K562 (cell line): ENCODE measurements at regions not wholly inside any gene's neighbourhood (a gene's known extent, or its start where the extent isn't known, plus 50 kb on each side); places are given as distances from the start of the nearest gene placed in this dataset.

Source experiments
- ATAC-seq: fragments of 200-7000 bp; cut with Tn5 transposase; 3 replicates; pipeline ENCODE4 v1.9.1; 2020; ENCODE audit warnings: moderate library complexity
- BruUV-seq: library from RNA; stranded (reverse); fragments of 400-500 nt; replicated peaks from 2 replicates; lab custom pipeline; 2021; lab: Mats Ljungman, UMichigan
- CTCF ChIA-PET: fragments of 300-600 bp; formaldehyde crosslinking; extraction: SDS; loops from one replicate; lab custom pipeline; 2021; ENCODE audit warnings: low intra/inter-chr PET ratio; lab: Yijun Ruan, JAX
- POLR2A ChIA-PET: fragments of 300-600, 350-650 bp; sonication (Branson Sonifier 250); formaldehyde crosslinking; extraction: SDS; loops from one replicate; lab custom pipeline; 2021; ENCODE audit warnings: antibody characterized with exemption, inconsistent platforms; lab: Yijun Ruan, JAX
- DNase-seq, 4 experiments: peaks; one replicate each; pipeline versions ENCODE4 v3.0.0 to v3.0.0-alpha.2; 2011 to 2018; ENCODE audit warnings: low spot score in 3 of 4, mixed read lengths in 3 of 4; ENCODE audit errors: extremely low read depth in 1 of 4
- FAIRE-seq: peaks from 2 replicates; lab custom pipeline; 2011; peaks lifted over from hg19 to GRCh38; lab: Jason Lieb, UNC
- H2AFZ ChIP-seq: 2 replicates; pipeline ENCODE4 v1.6.0; 2011; ENCODE audit warnings: low read depth, low read length, control low read depth, inconsistent platforms
- H3K27ac ChIP-seq: fragments of 200-600 bp; 3 replicates; pipeline ENCODE4 v1.8.0; 2011; ENCODE audit warnings: low read depth, mild to moderate bottlenecking, control low read depth, inconsistent platforms, low read length, moderate library complexity, mixed read lengths; ENCODE audit errors: extremely low read depth
- H3K27me3 ChIP-seq, 2 experiments: fragments of 300-600 bp in 1 of 2; 2 replicates in 1 of 2; 3 replicates in 1 of 2; pipeline versions ENCODE4 v1.6.0 to v1.8.0; 2011; ENCODE audit warnings: inconsistent platforms in 2 of 2, low read length in 2 of 2, mild to moderate bottlenecking in 1 of 2, mixed read lengths in 1 of 2, moderate library complexity in 1 of 2; ENCODE audit not compliant: control insufficient read depth in 2 of 2, insufficient read depth in 2 of 2
- H3K36me3 ChIP-seq: fragments of 300-600 bp; 3 replicates; pipeline ENCODE4 v1.8.0; 2011; ENCODE audit warnings: mild to moderate bottlenecking, low read length, inconsistent platforms; ENCODE audit not compliant: control insufficient read depth, insufficient read depth
- H3K4me1 ChIP-seq, 2 experiments: fragments of 200-600 bp in 1 of 2; replicated peaks in 1 of 2; 2 replicates in 1 of 2; 3 replicates in 1 of 2; pipeline versions ENCODE4 v1.5.1 to v1.8.0; 2011; ENCODE audit warnings: inconsistent platforms in 2 of 2, low read length in 2 of 2, mild to moderate bottlenecking in 1 of 2, mixed read lengths in 1 of 2, moderate library complexity in 1 of 2; ENCODE audit not compliant: control insufficient read depth in 2 of 2, insufficient read depth in 2 of 2
- H3K4me2 ChIP-seq: 2 replicates; pipeline ENCODE4 v1.6.1; 2011; ENCODE audit warnings: low read length, control low read depth, inconsistent platforms, mixed read lengths; ENCODE audit not compliant: insufficient read depth
- H3K4me3 ChIP-seq: fragments of 200-600 bp; sonication (generic), shearing (Covaris generic); 2 replicates; pipeline ENCODE4 v1.5.1; 2016; ENCODE audit warnings: control low read depth, inconsistent platforms
- H3K79me2 ChIP-seq: fragments of 200-600 bp; 3 replicates; pipeline ENCODE4 v1.8.0; 2011; ENCODE audit warnings: low read length, inconsistent platforms; ENCODE audit not compliant: control insufficient read depth, insufficient read depth
- H3K9ac ChIP-seq, 2 experiments: 2 replicates each; pipeline versions ENCODE4 v1.6.0 to v1.6.1; 2011; ENCODE audit warnings: low read depth in 2 of 2, low read length in 2 of 2, control low read depth in 1 of 2, inconsistent platforms in 1 of 2, mild to moderate bottlenecking in 1 of 2, mixed read lengths in 1 of 2; ENCODE audit not compliant: insufficient read depth in 1 of 2
- H3K9me1 ChIP-seq: one replicate; pipeline ENCODE4 v1.6.0; 2011; ENCODE audit warnings: inconsistent platforms, mild to moderate bottlenecking, low read length, moderate library complexity; ENCODE audit not compliant: control insufficient read depth, insufficient read depth
- H3K9me3 ChIP-seq: replicated peaks from 2 replicates; pipeline ENCODE4 v1.5.1; 2011; ENCODE audit warnings: low read depth, low read length, inconsistent platforms; ENCODE audit not compliant: control insufficient read depth, insufficient read depth
- H4K20me1 ChIP-seq: replicated peaks from 2 replicates; pipeline ENCODE4 v1.6.1; 2011; ENCODE audit warnings: low read length, inconsistent platforms, mixed read lengths; ENCODE audit not compliant: control insufficient read depth, insufficient read depth
- CEBPZ ChIP-seq: fragments of 150-350 bp; IDR thresholded peaks from 2 replicates; pipeline ENCODE4 v1.6.1; 2014; ENCODE audit warnings: low read depth, mild to moderate bottlenecking, low read length, borderline replicate concordance
- ETS2 ChIP-seq: IDR thresholded peaks from 2 replicates; pipeline ENCODE4 v1.6.1; 2016; ENCODE audit warnings: borderline replicate concordance, missing genetic modification characterization, mild to moderate bottlenecking, moderate library complexity, missing compliant biosample characterization; ENCODE audit not compliant: poor library complexity, severe bottlenecking
- IRF1 ChIP-seq: sonication (generic); formaldehyde crosslinking; IDR thresholded peaks from 2 replicates; pipeline ENCODE4 v1.8.0; 2022; ENCODE audit warnings: missing genetic modification reagents, mild to moderate bottlenecking, borderline replicate concordance
- MAZ ChIP-seq, 2 experiments: fragments of 450-650 bp in 1 of 2; sonication (generic) in 1 of 2; formaldehyde crosslinking; IDR thresholded peaks in 1 of 2; conservative IDR thresholded peaks in 1 of 2; 2 replicates each; pipeline versions ENCODE4 v1.4.0 to v1.5.0; 2020; ENCODE audit warnings: mild to moderate bottlenecking in 1 of 2, missing genetic modification reagents in 1 of 2
- WGBS: fragments of 100-300 bp; shearing (Covaris generic); methylation state at CpG from one replicate; pipeline ENCODE4 v1.1.6; 2016; ENCODE audit warnings: low coverage, mixed read lengths; ENCODE audit not compliant: insufficient coverage; ENCODE audit errors: missing lambda C conversion rate; 5-methylcytosine and 5-hydroxymethylcytosine counted together
- in situ Hi-C: fragments of 300-500 bp; cut with MboI; formaldehyde crosslinking; loops from 4 replicates; pipeline ENCODE4 v1.15.0; 2018; ENCODE audit warnings: inconsistent platforms, mixed read lengths
- intact Hi-C: fragments of 100-400 bp; cut with micrococcal nuclease; formaldehyde crosslinking; loops from 2 replicates; pipeline ENCODE4 v1.14.2; 2022

- DNase-seq (no peak), FAIRE-seq (no peak), ATAC-seq (no peak)
- 0% methylated on average over 1 of the region's 1 CpG for WGBS
- ChIA-PET CTCF (no interaction called here), POLR2A (no interaction called here)
- Histone ChIP-seq H3K4me3 (no peak overlapping the region), H3K27ac (no peak overlapping the region), H3K4me1 (no peaks in the 10 kb centered on the region), H3K36me3 (no peaks in the 10 kb centered on the region), H3K27me3 (peaks cover 8 to 20% of the 10 kb centered on the region in 2 experiments), H3K9me3 (no peaks in the 10 kb centered on the region), H3K9ac (no peak overlapping the region), H4K20me1 (no peaks in the 10 kb centered on the region), H3K4me2 (no peak overlapping the region), H3K79me2 (no peaks in the 10 kb centered on the region), H2AFZ (no peak overlapping the region), H3K9me1 (no peaks in the 10 kb centered on the region)
- TF ChIP-seq ETS2 (tag) (no peak), CEBPZ (no peak), IRF1 (CRISPR knock-in tag) (no peak), MAZ (CRISPR knock-in tag; conservative IDR thresholded peaks at IDR 0.05 in 1 of 2, IDR thresholded peaks at IDR 0.05 in 1 of 2) (no peak)
- intact Hi-C loops (no loop called here), in situ Hi-C loops (no loop called here)
- no TSS peak for BruUV-seq
Observed at GRCh38 chr6:150535818-150536220, 63.9 kb upstream of the PLEKHG1 start.
